Ovary (tissue), 3 donors: ENCODE measurements at regions not wholly inside any gene's neighbourhood (a gene's known extent, or its start where the extent isn't known, plus 50 kb on each side); places are given as distances from the start of the nearest gene placed in this dataset.

Source experiments
- POLR2A ChIP-seq: fragments of 450-650 bp; IDR thresholded peaks from one replicate; pipeline ENCODE4 v1.6.1; 2017; ENCODE audit warnings: antibody characterized with exemption, mild to moderate bottlenecking, moderate library complexity
- TF ChIP-seq, protein P1 (sequence below), 3 donors: fragments of 450-650 bp in 2 of 3; fragments of 200-600 bp in 1 of 3; IDR thresholded peaks; one replicate each; pipeline versions ENCODE4 v1.5.1 to v1.8.0; 2016 to 2022; ENCODE audit warnings: antibody characterized with exemption in 3 of 3, mild to moderate bottlenecking in 1 of 3
- donor health status: DM: no; HTN: no; CAD: no.

DNA sequence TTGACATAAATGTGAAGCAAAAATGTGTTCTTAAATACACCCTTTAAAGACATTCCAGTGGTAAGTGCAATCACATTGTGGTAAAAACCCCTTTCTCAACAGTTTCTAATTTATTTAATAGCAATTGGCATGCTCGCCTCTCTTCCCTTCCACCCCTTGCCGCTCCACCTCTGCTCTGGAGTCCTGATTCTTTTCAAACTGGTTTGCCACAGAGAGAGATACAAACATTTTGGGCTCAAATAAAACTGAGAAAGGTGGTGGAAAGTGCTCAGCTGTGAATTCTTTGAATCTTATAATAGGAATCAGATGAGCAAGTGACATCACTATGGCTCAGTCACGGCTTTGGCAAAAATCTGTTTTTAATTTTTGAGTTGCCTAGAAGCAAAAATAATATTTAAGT is 993.9 kb downstream of the GALC start:
- TF ChIP-seq POLR2A = no peak
- TF ChIP-seq, protein P1, sequence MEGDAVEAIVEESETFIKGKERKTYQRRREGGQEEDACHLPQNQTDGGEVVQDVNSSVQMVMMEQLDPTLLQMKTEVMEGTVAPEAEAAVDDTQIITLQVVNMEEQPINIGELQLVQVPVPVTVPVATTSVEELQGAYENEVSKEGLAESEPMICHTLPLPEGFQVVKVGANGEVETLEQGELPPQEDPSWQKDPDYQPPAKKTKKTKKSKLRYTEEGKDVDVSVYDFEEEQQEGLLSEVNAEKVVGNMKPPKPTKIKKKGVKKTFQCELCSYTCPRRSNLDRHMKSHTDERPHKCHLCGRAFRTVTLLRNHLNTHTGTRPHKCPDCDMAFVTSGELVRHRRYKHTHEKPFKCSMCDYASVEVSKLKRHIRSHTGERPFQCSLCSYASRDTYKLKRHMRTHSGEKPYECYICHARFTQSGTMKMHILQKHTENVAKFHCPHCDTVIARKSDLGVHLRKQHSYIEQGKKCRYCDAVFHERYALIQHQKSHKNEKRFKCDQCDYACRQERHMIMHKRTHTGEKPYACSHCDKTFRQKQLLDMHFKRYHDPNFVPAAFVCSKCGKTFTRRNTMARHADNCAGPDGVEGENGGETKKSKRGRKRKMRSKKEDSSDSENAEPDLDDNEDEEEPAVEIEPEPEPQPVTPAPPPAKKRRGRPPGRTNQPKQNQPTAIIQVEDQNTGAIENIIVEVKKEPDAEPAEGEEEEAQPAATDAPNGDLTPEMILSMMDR (IDR thresholded peaks at IDR 0.05) = no peak
